T follicular helper cell (primary cell): ENCODE measurements at regions not wholly inside any gene's neighbourhood (a gene's known extent, or its start where the extent isn't known, plus 50 kb on each side); places are given as distances from the start of the nearest gene placed in this dataset.

ENCODE experiments used
- DNase-seq: peaks from one replicate; pipeline ENCODE4 v3.0.0-alpha.2; 2020; ENCODE audit warnings: low read depth

DNA sequence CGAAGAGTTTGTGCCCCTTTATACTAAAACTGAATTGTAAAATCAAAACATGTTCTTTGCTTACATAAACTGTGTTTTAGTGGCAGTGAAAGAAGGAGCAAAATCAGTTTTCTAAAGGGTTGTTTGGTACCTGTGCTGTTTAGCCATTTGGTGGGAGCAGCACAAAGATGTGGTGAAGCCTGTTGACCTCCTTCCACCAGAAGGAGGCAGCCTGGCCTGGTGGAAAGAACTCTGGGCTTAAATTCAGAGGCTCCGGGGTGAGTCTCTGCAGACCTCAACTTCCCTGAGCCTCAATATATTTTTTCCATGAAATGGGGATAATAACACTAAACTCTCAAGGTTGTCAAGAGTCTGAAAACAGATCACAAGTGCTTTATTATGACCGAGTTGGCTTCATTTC lies 502.5 kb downstream of the VRK1 start:
- no peak for DNase-seq

GRCh38 chr14:97301931-97302559 lies 504.9 kb downstream of the VRK1 start:
- no peak for DNase-seq

DNA sequence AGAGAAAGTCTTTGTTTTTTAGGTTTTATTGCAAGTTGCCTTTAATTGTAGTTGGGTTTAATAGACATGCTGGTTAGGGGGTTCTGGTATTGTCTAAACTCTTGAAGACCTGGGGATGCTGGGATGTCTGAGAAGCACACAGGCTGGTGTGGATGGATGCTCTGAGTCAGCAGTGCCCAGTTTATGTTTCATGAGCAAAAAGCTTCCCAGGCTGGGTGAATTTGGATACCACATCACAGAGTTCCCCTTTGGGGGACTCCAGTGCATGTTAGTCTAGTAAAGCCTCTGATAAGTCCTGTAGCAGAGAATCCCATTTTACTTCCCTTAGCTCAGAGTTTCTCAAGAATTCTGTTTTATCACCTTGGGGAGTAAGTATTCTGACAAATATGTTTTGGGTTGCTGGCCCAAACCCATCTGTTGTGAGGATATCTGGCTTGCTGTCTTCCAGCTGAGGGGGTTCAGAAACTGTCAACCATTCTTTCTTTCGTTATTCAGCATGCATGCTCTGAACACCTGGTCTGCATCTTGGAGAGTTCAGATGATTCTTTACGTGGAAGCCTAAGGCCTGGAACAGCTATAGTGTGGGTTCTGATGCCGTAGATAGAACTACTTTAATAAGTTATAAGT lies 509.1 kb downstream of the VRK1 start:
- DNase-seq, result no peak

DNA sequence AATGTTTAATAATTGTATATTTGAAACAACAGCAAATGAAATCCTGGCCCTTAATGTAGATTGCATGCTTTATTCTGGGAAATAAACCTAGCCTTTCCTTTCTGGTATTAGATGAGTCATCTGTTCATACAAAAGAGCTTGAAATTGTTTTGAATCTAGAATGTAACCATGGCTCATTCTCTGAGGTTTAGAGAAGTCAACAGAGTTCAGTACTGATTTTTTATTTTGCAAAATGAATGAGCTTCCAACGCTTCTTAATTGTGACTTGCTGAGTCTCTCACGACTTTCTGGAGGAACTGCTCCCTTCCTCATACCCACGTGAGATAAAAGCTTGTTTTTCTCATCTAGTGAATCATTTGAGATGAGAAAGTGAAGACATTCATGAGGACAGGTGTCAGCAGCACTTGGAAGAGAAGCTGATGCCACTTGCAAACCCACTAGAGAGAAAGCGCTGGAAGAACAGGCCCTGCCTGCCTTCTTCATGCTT lies 509.6 kb downstream of the VRK1 start:
- no peak for DNase-seq

DNA sequence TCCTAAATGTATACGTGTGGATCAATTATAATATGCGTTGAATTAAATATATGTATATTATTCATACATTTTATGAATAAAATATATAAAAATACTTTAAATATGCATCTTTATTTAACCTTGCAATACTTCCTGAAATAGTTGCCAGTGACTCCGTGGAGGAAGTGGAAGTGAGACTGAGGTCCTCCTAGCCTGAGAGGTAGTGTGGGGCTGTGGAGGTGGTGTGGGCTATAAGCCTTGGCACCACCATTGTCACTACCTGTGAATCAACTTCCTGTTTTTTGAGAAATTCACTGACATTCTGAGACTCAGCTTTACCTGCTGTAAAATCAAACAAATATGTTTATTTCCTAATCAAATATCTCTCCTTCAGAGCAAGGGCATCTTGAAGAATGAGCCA lies 514.2 kb downstream of the VRK1 start:
- DNase-seq, result no peak

DNA sequence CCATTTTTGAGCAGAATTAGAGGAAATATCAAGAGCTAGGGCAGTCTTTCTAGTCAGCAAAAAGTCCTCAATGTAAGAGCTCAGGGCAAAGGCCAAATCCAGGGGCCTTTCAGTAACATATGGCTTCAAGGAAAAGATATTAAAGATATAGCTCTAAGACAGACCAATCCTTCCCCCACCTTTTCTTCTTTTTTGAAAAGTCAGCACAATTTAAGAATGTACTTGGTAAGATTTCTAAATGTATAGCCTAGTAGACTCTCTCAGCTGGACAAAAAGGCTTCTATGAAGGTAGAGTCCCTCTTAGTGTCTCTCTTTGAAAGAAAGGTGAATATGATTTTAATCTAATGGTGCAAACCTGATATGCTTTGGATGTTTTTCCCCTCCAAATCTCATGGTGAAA lies 515.7 kb downstream of the VRK1 start:
- DNase-seq, result no peak

DNA sequence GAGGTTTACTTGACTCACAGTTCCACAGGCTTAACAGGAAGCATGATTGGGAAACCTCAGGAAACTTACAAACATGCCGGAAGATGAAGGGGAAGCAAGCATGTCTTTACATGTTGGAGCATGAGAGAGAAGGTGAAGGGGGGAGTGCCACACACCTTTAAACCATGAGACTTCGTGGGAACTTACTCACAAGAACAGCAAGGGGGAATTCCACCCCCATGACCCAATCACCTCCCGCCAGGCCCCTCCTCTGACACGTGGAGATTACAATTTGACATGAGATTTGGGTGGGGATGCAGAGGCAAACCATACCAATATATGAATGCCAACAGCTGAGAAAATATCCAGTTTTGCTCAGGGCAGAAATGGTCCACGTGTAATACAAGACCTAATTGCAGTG lies 518.6 kb downstream of the VRK1 start:
- no peak for DNase-seq

DNA sequence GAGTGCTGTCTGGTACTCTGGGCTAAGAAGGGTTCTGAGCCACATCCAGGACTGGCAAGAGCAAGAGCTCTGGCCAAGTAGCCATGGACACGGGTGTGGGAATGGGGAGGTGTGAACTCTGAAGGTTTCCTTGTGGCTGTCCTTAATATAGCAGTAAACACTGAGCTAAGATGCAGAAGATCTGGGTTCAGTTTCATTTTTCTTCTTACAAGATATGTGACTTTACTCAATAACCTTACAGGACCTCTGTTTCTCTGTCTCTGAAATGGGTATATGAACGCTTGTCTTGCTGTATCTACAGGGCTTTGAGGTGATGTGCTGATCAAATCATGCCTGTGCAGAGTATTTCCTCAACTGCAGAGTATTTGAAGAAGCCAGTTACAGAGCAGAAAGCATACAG lies 521.2 kb downstream of the VRK1 start:
- DNase-seq, result no peak

DNA sequence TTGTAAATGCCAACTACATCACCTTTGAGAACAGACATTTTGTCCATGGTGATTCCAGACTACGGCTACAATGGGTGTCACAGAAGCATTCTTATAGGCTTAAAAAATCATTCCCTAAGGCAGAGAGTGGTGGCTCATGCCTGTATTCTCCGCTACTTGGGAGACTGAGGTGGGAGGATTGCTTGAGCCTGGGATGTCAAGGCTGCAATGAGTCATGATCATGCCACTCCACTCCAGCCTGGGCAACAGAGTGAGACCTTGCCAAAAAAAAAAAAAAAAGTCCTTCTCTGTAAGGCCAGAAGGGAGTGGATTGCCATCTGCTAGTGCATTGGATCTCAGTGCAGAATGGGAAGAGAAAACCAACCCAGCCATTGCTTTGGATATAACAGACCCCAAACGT lies 522.5 kb downstream of the VRK1 start:
- DNase-seq, result no peak

DNA sequence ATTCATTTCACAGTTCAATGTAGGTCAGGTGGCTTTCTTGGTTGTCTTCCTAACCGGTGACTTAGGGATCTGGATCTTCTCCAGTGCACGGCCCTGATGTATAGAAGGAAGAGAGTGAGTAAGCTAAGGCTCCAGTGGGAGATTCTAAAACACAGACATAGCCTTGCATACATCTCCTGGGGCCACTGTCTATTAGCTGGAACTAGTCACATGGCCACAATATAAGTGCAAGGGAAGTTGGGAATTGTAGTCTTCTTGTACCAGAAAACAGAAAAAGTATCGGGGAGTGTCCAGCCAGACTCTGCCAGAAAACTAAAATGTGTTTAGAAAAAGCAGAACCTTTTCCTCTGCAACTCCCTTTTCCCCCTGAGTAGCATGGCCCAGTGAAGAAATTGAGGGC lies 531.6 kb downstream of the VRK1 start:
- no peak for DNase-seq

GRCh38 chr14:97329701-97330100 lies 532.5 kb downstream of the VRK1 start:
- no peak for DNase-seq

- no peak for DNase-seq
Observed at GRCh38 chr14:97331058-97331457, 533.9 kb downstream of the VRK1 start.

DNA sequence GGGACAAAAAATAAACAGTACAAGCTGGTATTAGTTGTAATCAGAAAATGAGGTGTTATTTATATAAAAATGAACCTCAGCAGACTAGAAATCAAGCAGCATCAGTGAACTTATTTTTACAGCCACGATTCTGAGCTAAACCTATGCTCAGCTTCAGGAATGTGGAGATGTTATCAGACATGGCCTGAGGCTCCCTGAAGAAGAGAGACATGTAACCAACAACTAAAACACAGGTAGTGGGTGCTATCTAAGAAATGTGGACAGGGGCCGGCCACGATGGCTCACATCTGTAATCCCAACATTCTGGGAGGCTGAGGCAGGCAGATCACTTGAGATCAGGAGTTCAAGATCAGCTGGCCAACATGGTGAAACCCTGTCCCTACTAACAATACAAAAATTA lies 534.3 kb downstream of the VRK1 start:
- DNase-seq, result no peak

DNA sequence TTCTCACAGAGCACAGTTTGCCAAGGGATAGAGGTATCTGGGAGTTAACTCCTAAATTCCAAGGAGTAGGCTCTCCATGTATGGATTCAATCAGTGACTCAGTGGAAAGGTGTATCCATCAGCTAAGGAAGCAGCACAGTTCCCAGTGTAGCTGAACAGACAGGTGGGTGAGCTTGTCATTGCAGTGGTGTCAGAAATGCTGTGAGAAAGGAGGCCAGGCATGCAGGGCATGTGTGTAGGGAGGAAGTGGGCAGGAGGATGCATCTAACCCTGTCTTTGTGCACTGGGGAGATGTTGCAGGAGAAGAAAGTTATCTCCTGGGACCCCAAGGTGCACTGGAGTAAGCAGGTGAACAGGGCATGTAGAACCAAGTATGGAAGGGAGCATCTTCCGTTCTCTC lies 539.0 kb downstream of the VRK1 start:
- no peak for DNase-seq

GRCh38 chr14:97336816-97337215 lies 539.6 kb downstream of the VRK1 start:
- DNase-seq, result no peak

DNA sequence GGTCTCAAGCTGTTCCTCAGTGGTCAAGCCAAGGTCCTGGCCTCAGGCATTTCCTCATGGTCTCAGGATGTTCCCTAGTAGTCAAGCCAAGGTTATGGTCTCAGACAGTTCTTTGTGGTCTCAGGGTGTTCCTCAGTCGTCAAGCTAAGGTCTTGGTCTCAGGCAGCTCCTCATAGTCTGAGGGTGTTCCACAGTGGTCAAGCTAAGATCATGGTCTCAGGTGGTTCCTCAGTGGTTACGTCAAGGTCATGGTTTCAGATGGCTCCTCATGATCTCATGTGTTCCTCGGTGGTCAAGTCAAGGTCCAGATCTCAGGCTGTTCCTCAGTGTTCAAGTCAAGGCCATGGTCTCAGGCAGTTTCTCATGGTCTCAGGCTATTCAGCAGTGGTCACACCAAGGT lies 540.1 kb downstream of the VRK1 start:
- no peak for DNase-seq

DNA sequence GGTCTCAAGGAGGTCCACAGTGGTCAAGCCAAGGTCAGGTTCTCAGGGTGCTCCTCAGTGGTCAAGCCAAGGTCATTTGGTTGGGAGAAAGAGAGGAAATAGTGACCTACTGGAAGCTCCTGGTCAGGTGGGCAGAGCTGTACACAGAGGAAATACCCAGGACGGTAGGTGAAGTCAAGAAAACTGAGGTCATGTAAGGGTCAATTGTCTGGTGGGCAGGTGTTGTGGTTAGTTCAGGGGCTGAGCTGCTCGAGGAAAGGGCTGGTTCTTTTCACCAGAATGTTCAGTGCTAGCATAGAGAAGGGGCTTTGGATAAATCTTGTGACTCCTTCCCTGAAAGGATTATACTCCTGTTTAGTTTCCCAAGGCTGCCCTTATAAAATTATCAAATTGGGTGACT lies 540.5 kb downstream of the VRK1 start:
- DNase-seq, result no peak

DNA sequence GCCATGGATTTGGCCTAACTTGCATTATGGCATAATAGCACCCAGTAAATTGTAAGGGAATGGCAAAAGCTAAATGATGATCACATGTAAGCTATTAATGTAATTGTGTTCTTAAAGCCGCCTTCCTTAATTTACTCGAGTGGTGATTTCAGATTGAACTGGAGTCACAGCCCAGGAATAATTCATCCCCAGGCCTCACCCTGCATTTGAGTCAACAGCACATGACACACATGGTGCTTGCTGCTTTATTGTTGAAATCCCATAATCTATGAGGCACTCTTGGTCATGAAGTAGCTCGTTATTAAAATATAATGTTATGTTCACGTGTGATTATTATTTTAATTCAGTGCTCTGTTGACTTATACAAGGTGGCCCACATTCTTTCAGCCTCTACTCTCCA lies 547.5 kb downstream of the VRK1 start:
- DNase-seq, result no peak

- no peak for DNase-seq
Observed at GRCh38 chr14:97346675-97347074, 549.5 kb downstream of the VRK1 start.

- DNase-seq, result no peak
Observed at GRCh38 chr14:97349463-97349862, 552.3 kb downstream of the VRK1 start.

DNA sequence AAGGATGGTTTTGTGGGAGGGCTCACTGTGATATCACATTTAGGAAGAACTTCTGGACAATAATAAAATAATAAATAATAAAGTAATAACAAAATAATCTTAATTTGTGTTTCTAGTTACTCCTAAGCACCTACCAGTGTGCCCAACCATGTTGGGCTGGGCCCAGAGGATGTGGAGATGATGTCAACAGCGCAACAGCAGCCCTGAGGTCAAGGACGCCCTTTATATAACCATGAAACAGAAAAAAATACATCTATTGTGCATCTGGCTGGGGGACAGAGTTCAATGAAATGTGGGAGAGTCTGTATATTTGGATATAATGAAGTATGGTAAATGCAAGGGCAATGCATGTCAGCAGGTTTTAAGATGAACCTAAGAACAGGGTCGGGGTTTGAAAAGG lies 552.8 kb downstream of the VRK1 start:
- no peak for DNase-seq

DNA sequence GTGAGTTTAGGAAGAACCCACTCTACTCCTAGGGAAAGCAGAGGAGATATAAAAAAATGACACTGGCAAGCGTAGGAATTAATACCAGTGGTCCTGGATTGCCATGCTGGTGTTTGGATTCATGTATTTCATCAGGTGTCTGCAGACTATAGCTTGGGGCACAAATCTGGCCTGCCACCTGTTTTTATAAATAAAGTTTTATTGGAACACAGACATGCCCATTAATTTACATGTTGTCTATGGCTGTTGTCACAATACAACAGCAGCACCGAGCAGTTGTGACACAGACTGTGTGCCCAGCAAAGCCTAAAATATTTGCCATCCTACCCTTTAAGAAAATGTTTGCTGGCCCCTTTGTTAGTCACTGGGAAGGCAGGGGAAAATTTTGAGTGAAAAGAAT lies 553.2 kb downstream of the VRK1 start:
- no peak for DNase-seq

GRCh38 chr14:97350894-97351731 lies 553.9 kb downstream of the VRK1 start:
- no peak for DNase-seq
